Stimulated activated CD8-positive, alpha-beta memory T cell treated with anti-CD3 and anti-CD28 coated beads, Interleukin-2, amount 100 ng/mL, for 48 hours (primary cell): ENCODE measurements at regions not wholly inside any gene's neighbourhood (a gene's known extent, or its start where the extent isn't known, plus 50 kb on each side); places are given as distances from the start of the nearest gene placed in this dataset.

Source experiments
- DNase-seq, 2 donors: peaks; one replicate each; pipeline ENCODE4 v3.0.0-alpha.2; 2020; ENCODE audit warnings: low read depth in 2 of 2

GRCh38 chrX:78493180-78493579 lies 165.8 kb upstream of the CYSLTR1 start:
- DNase-seq = no peak

DNA sequence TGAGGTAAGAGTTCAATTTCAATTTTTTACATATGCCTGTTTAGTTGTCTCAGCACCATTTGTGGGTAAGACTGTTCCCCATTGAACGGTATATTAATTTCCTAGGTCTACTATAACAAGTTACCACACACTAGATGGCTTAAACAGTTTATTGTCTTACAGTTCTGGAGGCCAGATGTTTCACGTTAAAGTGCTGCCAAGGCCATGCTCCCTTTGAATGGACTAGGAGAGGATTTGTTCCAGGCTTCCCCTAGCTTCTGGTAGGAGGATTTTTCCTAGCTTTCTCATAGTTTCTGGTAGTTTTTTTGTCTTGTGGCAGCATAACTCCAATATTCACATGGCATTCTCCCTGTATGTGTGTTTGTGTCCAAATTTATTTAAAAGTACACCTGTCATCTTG lies 149.3 kb upstream of the CYSLTR1 start:
- no peak for DNase-seq

DNA sequence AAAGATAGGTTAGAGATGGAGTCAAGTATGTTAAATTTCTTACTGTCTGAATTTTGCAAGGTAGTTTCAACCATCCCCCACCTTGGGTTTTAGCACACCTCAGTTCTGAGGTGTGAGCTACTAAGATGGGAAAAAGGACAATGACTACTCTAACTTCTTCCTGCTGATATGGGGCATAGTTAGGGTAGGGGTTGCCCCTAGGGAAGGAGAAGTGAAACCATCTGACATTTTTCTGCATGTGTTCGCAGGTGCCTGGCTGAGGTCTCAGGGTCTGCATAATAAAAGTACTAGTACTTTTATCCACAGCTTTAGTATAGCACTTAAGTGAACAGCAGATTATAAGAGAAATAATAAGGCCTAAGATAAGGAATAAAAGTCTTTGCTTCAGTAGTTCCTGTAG lies 129.5 kb upstream of the CYSLTR1 start:
- DNase-seq = no peak

DNA sequence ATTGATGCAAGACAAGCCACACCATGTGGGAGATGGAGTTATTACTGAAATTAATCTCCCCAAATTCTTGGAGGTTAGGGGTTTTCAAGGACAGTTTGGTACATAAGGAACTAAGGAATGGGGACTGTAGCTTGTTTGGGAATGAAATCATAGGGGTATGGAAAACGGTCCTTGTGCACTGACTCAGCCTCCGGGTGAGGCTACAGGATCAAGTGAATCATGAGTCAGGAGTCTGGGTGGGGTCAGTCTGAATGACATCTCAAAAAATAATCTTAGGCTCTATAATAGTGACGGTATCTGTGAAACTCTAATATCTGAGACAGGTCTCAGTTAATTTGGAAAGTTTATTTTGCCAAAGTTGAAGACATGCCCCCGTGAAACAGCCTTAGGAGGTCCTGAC lies 128.5 kb upstream of the CYSLTR1 start:
- DNase-seq = no peak

- DNase-seq = no peak
Observed at GRCh38 chrX:78452356-78452755, 124.9 kb upstream of the CYSLTR1 start.

DNA sequence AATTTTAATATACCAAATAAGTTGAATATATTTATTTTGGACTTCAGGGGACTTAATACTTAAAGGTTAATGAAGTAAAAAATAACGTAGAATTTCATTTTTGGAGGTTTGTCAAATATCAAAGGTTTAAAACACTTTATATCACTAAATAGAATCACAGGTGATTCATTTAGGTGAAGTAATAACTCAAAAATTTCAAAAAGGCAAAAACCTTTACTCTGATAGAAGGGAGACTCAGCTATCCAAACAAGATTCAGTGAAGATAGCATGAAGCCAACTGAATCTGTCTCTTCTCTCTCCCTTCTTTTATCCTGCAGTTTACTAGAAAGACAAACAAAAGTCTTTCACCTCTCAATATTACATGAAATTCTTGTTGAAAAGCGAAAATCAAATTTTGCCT lies 110.2 kb upstream of the CYSLTR1 start:
- DNase-seq = no peak

- DNase-seq = no peak
Observed at GRCh38 chrX:78429172-78429571, 101.8 kb upstream of the CYSLTR1 start.

DNA sequence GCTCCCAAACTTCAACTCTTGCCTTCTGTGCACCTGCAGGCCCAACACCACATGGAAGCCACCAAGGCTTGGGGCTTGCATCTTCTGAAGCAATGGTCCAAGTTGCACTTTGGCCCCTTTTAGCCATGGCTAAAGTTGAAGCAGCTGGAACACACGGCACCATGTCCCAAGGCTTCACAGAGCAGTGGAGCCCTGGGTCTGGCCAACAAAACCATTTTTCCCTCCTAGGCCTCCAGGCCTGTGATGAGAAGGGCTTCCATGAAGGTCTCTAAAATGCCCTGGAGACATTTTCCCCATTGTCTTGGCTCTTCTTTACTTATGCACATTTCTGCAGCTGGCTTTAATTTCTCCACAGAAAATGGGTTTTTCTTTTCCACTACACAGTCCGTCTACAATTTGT lies 61.3 kb upstream of the CYSLTR1 start:
- DNase-seq = no peak

GRCh38 chrX:78387364-78387763 lies 60.0 kb upstream of the CYSLTR1 start:
- DNase-seq = no peak

- no peak for DNase-seq
Observed at GRCh38 chrX:78384486-78384885, 57.1 kb upstream of the CYSLTR1 start.

DNA sequence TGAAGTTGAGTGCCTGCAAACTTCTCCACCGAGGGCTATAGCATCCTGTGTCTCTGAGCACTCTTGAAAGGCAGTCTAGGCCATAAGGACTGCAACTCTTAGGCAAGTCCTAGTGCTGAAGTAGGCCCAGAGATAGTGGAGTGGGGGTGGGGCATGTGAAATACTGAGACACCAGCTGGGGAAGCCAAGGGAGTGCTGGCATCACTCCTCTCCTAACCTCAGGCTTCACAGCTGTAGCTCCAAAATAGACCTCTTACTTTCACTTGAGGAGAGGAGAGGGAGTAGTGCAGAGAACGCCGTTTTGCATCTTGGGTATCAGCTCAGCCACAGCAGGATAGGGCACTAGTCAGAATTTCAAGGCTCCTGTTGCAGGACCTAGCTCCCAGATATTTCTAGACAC lies 56.2 kb upstream of the CYSLTR1 start:
- DNase-seq = no peak

- DNase-seq = no peak
Observed at GRCh38 chrX:78378476-78379115, 51.2 kb upstream of the CYSLTR1 start.
